ENCODE measurements at regions not wholly inside any gene's neighbourhood (a gene's known extent, or its start where the extent isn't known, plus 50 kb on each side); places are given as distances from the start of the nearest gene placed in this dataset.

DNA sequence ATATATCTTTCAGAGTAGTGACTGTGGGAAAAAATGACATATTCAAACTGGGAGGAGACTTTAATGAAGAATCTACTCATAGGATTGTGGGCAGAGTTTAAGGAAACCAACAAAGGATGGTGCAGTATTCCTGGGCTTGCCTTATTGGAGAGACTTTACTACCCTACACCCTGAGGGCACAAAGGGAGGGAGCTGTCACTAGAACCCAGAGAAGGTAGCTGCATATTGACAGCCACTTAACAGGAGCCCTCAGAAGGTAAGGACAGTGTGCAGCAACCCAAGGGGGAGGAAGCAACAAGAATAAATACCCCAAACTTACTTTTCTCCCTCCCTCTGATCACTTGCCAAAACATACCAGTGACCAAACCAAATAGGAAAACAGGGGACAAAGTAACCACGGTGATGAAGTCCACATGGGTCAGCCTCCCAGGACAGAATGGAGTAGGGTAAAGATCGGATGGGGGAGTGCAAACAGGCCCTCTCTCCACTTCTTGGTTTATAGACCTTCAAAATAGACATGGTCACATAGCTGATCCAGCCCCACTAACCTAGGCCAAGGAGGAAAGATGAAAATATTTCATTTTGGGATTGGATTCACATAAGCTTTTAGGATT is 121.8 kb upstream of the SESN3 start:
- TF ChIP-seq CTCF (IDR thresholded peaks at IDR 0.05; ENCODE audit: borderline replicate concordance, extremely low read depth, low read length, poor library complexity, severe bottlenecking): no peak
- no peak for TF ChIP-seq EZH2 (IDR thresholded peaks at IDR 0.05; ENCODE audit: borderline replicate concordance, low read depth, low read length, severe bottlenecking)

Measured in DND-41 (cell line).